Esophagus squamous epithelium (tissue), 5 donors: ENCODE measurements at regions not wholly inside any gene's neighbourhood (a gene's known extent, or its start where the extent isn't known, plus 50 kb on each side); places are given as distances from the start of the nearest gene placed in this dataset.

Experiments used
- DNase-seq: peaks from one replicate; lab custom pipeline; 2025; lab: John Stamatoyannopoulos, UW
- H3K27ac ChIP-seq, 4 donors: fragments of 200-600 bp; sonication (generic); one replicate each; pipeline ENCODE4 v1.5.1; 2016 to 2019; ENCODE audit warnings: mild to moderate bottlenecking in 1 of 4
- H3K27me3 ChIP-seq, 4 donors: fragments of 200-600 bp; sonication (generic); 1 replicate in 3 of 4; 2 replicates in 1 of 4; pipeline versions ENCODE4 v1.5.1 to v1.6.0; 2017 to 2021; ENCODE audit warnings: antibody characterized with exemption in 1 of 4
- H3K36me3 ChIP-seq, 3 donors: fragments of 200-600 bp; sonication (generic); one replicate each; pipeline ENCODE4 v1.5.1; 2016 to 2019
- H3K4me1 ChIP-seq, 3 donors: fragments of 200-600 bp; sonication (generic); one replicate each; pipeline ENCODE4 v1.5.1; 2017 to 2019
- H3K4me3 ChIP-seq, 4 donors: fragments of 200-600 bp; sonication (generic); 1 replicate in 3 of 4; 2 replicates in 1 of 4; pipeline ENCODE4 v1.5.1; 2016 to 2019; ENCODE audit warnings: mild to moderate bottlenecking in 2 of 4, moderate library complexity in 1 of 4
- H3K9me3 ChIP-seq, 3 donors: fragments of 200-600 bp; sonication (generic); one replicate each; pipeline ENCODE4 v1.5.1; 2016 to 2019
- POLR2A ChIP-seq, 4 donors: fragments of 450-650 bp; IDR thresholded peaks; one replicate each; pipeline ENCODE4 v1.6.1; 2017; ENCODE audit warnings: antibody characterized with exemption in 4 of 4, mild to moderate bottlenecking in 4 of 4, moderate library complexity in 3 of 4
- WGBS, 2 donors: methylation state at CpG; one replicate each; pipeline ENCODE4 v1.1.5; 2018; 5-methylcytosine and 5-hydroxymethylcytosine counted together
- intact Hi-C: fragments of 100-400 bp; cut with DNase I; formaldehyde crosslinking; loops from one replicate; pipeline ENCODE4 v1.15.0; 2022
- TF ChIP-seq, protein P1 (sequence below), 6 experiments: fragments of 450-650 bp in 4 of 6; fragments of 200-600 bp in 2 of 6; sonication (generic) in 2 of 6; IDR thresholded peaks; one replicate each; pipeline ENCODE4 v1.5.1; 2016 to 2019; ENCODE audit warnings: antibody characterized with exemption in 6 of 6, mild to moderate bottlenecking in 4 of 6, moderate library complexity in 4 of 6
- donor health status: DM: yes; HTN: yes; CAD: no.

- 76 to 100% methylated on average over 1 of the region's 1 CpG for WGBS, 2 donors
- peaks cover 0 to 11% (median 0%) of the 10 kb centered on the region in 3 donors for H3K9me3 ChIP-seq
- no peak for DNase-seq
- no peak overlapping the region for H3K27ac ChIP-seq
- intact Hi-C loops: no loop called here
- H3K4me3 ChIP-seq: no peak overlapping the region
- no peaks in the 10 kb centered on the region for H3K4me1 ChIP-seq
- TF ChIP-seq, protein P1, sequence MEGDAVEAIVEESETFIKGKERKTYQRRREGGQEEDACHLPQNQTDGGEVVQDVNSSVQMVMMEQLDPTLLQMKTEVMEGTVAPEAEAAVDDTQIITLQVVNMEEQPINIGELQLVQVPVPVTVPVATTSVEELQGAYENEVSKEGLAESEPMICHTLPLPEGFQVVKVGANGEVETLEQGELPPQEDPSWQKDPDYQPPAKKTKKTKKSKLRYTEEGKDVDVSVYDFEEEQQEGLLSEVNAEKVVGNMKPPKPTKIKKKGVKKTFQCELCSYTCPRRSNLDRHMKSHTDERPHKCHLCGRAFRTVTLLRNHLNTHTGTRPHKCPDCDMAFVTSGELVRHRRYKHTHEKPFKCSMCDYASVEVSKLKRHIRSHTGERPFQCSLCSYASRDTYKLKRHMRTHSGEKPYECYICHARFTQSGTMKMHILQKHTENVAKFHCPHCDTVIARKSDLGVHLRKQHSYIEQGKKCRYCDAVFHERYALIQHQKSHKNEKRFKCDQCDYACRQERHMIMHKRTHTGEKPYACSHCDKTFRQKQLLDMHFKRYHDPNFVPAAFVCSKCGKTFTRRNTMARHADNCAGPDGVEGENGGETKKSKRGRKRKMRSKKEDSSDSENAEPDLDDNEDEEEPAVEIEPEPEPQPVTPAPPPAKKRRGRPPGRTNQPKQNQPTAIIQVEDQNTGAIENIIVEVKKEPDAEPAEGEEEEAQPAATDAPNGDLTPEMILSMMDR (IDR thresholded peaks at IDR 0.05): no peak
- no peak for TF ChIP-seq POLR2A (IDR thresholded peaks at IDR 0.05)
- H3K36me3 ChIP-seq: no peaks in the 10 kb centered on the region
- H3K27me3 ChIP-seq: no peaks in the 10 kb centered on the region
Observed at GRCh38 chr18:66735933-66736332, 132.0 kb upstream of the CDH19 start.

GRCh38 chr18:66734451-66734850 lies 130.6 kb upstream of the CDH19 start:
- DNase-seq: no peak
- no peak overlapping the region for H3K4me3 ChIP-seq
- no peaks in the 10 kb centered on the region for H3K4me1 ChIP-seq
- H3K36me3 ChIP-seq: no peaks in the 10 kb centered on the region
- H3K9me3 ChIP-seq: peaks cover 0 to 11% (median 0%) of the 10 kb centered on the region in 3 donors
- no peak for TF ChIP-seq POLR2A (IDR thresholded peaks at IDR 0.05)
- TF ChIP-seq, protein P1 (IDR thresholded peaks at IDR 0.05): no peak
- no peaks in the 10 kb centered on the region for H3K27me3 ChIP-seq
- intact Hi-C loops: no loop called here
- 66 to 72% methylated on average over 2 of the region's 2 CpGs for WGBS, 2 donors
- H3K27ac ChIP-seq: no peak overlapping the region

GRCh38 chr18:66731890-66732289 lies 128.0 kb upstream of the CDH19 start:
- no peak for DNase-seq
- Histone ChIP-seq H3K4me1 (no peaks in the 10 kb centered on the region), H3K27ac (no peak overlapping the region), H3K4me3 (no peak overlapping the region), H3K9me3 (peaks cover 0 to 1% (median 0%) of the 10 kb centered on the region in 3 donors), H3K27me3 (no peaks in the 10 kb centered on the region), H3K36me3 (no peaks in the 10 kb centered on the region)
- TF ChIP-seq POLR2A (IDR thresholded peaks at IDR 0.05): no peak
- TF ChIP-seq, protein P1 (IDR thresholded peaks at IDR 0.05): no peak
- intact Hi-C loops: no loop called here

- DNase-seq: no peak
- no peaks in the 10 kb centered on the region for H3K27me3 ChIP-seq
- no peak overlapping the region for H3K27ac ChIP-seq
- no peaks in the 10 kb centered on the region for H3K4me1 ChIP-seq
- no peaks in the 10 kb centered on the region for H3K36me3 ChIP-seq
- H3K9me3 ChIP-seq: no peaks in the 10 kb centered on the region
- no peak overlapping the region for H3K4me3 ChIP-seq
- intact Hi-C loops: no loop called here
- WGBS, 2 donors: 53 to 76% methylated on average over 2 of the region's 2 CpGs
- TF ChIP-seq, protein P1 (IDR thresholded peaks at IDR 0.05): no peak
- TF ChIP-seq POLR2A (IDR thresholded peaks at IDR 0.05): no peak
Observed at GRCh38 chr18:66729442-66730239, 125.8 kb upstream of the CDH19 start.

GRCh38 chr18:66728951-66729350 lies 125.1 kb upstream of the CDH19 start:
- no peak for TF ChIP-seq POLR2A (IDR thresholded peaks at IDR 0.05)
- TF ChIP-seq, protein P1 (IDR thresholded peaks at IDR 0.05): no peak
- no peaks in the 10 kb centered on the region for H3K36me3 ChIP-seq
- H3K4me3 ChIP-seq: no peak overlapping the region
- no peaks in the 10 kb centered on the region for H3K9me3 ChIP-seq
- intact Hi-C loops: no loop called here
- no peak overlapping the region for H3K27ac ChIP-seq
- no peaks in the 10 kb centered on the region for H3K4me1 ChIP-seq
- WGBS, 2 donors: 76 to 78% methylated on average over 5 of the region's 5 CpGs
- DNase-seq: no peak
- no peaks in the 10 kb centered on the region for H3K27me3 ChIP-seq
